ACHN (cell line): ENCODE measurements at regions not wholly inside any gene's neighbourhood (a gene's known extent, or its start where the extent isn't known, plus 50 kb on each side); places are given as distances from the start of the nearest gene placed in this dataset.
"Not testable (repeated sequence)": the region's sequence is repeated elsewhere in the genome, so short reads cannot be mapped to it uniquely, and the experiment has no call there.

Experiments used
- DNase-seq: peaks from one replicate; pipeline ENCODE4 v3.0.0-alpha.2; 2015
- in situ Hi-C: cut with HindIII; loops from 2 replicates; pipeline ENCODE4 v1.10.0; 2017; ENCODE audit warnings: low sequenced_read_pairs, low pct_ligation_motif_present, low pct_unique_long_range_greater_than_20kb

DNA sequence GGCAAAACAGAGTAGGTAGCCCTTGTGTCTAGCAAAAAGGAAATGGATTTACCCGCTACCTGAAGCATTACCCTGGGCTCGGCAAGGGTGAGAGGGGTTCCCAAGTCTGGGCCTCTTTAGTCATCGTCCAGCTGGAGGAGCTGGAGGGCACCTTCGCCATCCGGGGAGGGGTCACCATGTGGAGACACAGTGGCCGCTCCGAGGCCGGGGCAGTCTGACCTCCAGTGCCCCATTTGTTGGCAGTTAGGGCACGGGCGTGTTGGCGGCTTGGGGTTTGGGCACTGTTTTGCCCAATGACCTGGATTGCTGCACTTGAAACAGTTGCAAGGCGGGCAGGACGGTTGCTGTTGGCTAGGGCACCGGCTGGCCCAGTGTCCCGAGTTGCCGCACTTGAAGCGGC is 581.8 kb downstream of the SUCLG1 start:
- in situ Hi-C loops, DNase-seq: not testable (repeated sequence)

DNA sequence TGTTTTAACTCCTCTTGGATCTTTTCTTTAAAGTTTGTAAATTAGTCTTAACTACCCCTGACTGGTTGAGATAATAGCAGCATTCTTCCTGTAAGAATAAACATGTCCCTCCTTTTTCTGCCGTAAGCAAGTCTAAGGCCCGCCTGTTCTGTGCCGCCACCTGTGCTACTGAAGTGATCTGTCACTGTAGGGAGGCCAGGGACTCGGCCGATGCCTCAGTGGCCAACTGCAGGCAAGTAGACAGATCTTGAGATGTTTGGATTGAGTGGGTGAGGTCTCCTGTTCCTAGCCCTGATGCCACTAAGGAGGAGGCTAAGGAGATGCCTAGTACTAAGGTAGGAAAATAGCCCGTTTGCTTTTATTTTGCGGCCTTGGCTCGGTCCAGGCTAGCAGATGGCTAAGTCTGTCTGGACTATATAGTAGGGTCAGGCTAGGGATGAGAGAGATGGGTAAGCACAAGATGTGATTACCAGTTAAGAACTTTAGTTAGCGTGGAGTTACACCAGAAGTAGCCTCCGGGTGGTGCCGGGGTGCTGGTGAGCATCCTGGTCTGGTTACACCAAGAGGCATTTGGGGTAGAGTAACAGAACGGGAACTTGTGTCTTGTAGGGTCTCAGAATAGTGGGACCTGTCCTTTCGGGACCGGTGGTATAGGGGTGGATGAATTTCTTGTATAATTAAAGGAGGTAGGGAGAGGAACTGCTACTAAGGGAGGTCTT is 584.2 kb downstream of the SUCLG1 start:
- DNase-seq: no peak
- in situ Hi-C loops: no loop called here

GRCh38 chr2:83874066-83874465 is 585.0 kb downstream of the SUCLG1 start:
- no peak for DNase-seq
- in situ Hi-C loops: no loop called here

DNA sequence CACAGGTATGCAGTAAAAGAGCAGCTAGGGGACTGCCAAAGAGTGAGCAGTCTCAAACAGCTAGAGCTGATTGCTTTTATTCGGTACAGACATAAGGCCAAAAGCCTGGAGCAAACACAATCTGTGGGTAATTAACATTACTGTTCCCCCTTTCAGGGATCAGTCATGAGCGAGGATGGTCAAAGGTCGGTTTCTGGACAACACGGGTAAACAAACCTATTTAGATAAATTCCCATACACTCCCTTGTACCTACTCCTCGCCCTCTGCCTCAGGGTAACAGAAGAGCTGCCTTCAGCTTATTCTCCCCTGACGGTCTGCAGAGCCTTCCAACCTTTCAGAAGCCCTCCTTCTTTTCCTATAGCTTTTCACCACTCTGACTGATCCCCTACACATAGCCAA is 586.0 kb downstream of the SUCLG1 start:
- in situ Hi-C loops: no loop called here
- no peak for DNase-seq

- DNase-seq: no peak
- in situ Hi-C loops: no loop called here
Observed at GRCh38 chr2:83866211-83866610, 592.9 kb downstream of the SUCLG1 start.

- in situ Hi-C loops: no loop called here
- DNase-seq: no peak
Observed at GRCh38 chr2:83862600-83862999, 596.5 kb downstream of the SUCLG1 start.

DNA sequence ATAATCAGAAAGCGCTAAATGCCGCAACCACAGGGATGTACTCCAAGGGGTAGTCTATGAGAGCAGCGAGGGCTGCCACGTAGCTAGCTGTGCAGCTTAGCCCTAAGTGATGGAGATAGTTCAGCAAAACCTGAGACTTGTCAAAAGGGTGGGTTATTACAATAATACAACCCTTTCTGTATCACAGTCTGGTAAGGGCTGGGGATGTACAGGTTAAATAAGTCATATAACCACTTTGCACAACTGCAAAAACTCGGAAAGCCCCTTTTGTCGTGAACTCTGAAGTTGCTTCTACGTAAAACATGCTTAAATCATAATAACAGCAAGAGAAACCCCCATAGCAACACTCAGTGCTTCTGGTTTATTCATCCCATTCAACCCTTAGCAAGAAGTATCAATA is 598.8 kb downstream of the SUCLG1 start:
- in situ Hi-C loops: no loop called here
- no peak for DNase-seq

- no peak for DNase-seq
- in situ Hi-C loops: no loop called here
Observed at GRCh38 chr2:83859553-83859952, 599.5 kb downstream of the SUCLG1 start.

DNA sequence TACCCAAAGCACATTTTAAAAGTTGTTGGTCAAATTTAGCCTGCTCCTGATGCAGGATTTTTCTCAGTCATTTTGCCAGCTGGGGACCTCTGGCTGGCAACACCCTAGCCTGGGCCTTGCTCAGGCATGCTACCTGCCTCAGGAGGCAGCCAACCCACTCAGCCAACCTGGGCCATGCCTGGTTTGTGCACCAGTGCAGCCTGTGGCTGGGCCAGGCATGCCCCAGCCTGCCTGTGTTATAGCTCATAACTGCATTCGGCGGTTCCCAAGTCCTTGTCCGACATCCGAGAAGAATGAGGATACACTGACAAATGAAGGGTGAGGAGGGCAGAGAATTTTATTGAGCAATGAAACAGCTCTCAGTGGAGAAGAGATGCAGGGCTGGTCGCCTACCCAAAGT is 608.0 kb downstream of the SUCLG1 start:
- in situ Hi-C loops: no loop called here
- DNase-seq: no peak

GRCh38 chr2:83850071-83850725 is 608.9 kb downstream of the SUCLG1 start:
- in situ Hi-C loops: no loop called here
- DNase-seq: no peak

- no peak for DNase-seq
- in situ Hi-C loops: no loop called here
Observed at GRCh38 chr2:83844490-83844889, 614.6 kb downstream of the SUCLG1 start.

- DNase-seq: no peak
- in situ Hi-C loops: no loop called here
Observed at GRCh38 chr2:83842421-83842820, 616.7 kb downstream of the SUCLG1 start.

DNA sequence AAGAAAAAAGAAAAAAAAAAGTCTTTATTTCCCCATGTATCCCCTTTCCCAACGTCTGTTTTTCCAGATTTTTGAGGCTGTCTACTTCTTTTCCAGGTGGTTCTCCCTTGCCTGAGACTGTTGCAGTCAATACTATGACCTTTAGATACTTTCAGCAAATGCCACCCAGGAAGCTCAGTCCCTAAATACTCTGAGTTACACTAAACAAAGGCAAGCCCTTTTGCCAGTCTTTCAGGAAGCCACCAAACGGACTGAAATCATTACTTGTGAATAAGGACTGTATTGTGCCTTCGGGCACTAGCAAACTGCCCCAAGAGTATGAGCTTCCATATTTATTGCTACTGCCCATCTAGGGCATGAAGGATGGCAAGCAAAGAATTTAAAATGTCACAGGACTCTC is 621.3 kb downstream of the SUCLG1 start:
- DNase-seq: no peak
- in situ Hi-C loops: no loop called here

DNA sequence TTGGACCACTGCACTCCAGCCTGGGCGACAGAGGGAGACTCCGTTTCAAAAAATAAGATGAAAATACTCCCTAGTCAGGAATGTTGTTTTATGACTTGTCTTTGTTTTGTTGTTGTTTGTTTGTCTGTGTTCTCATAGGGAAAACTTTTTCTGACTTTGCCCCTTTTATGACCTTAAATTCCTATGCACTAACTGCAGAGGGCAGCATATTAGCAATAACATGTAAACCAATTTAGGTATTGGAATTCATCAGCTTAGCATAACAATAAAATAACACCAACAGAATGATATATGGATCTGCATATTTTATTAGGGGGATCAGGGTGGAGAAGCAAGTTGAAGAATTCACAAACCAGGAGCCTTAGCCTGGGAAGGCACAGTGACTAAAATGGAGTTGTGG is 631.5 kb downstream of the SUCLG1 start:
- in situ Hi-C loops: no loop called here
- no peak for DNase-seq

GRCh38 chr2:83826577-83826976 is 632.5 kb downstream of the SUCLG1 start:
- in situ Hi-C loops: no loop called here
- DNase-seq: no peak

- DNase-seq: no peak
- in situ Hi-C loops: no loop called here
Observed at GRCh38 chr2:83823229-83823628, 635.9 kb downstream of the SUCLG1 start.

GRCh38 chr2:83817511-83817910 is 641.6 kb downstream of the SUCLG1 start:
- in situ Hi-C loops: no loop called here
- DNase-seq: peak; percentile 21

- DNase-seq: no peak
- in situ Hi-C loops: no loop called here
Observed at GRCh38 chr2:83808878-83809277, 650.2 kb downstream of the SUCLG1 start.

DNA sequence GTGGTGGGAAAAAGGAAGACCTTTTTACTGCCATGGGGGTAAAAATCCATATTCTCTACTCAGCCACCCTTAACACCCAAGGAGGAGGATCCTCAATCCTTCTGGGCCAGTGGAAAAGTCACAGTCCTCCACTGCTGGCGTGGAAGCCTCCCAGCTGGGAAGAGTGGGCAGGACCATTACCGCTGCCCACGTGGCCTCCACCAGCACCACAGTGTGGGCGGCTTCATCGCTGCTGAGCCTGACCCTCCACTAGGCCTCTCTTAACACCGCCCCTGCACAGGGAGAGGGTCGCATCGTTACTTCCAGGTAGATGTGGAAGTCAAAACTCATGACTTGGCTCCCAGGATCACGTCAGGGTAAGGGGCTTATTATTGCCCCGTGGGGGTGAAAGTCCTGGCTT is 656.5 kb downstream of the SUCLG1 start:
- no peak for DNase-seq
- in situ Hi-C loops: no loop called here

- DNase-seq: no peak
- in situ Hi-C loops: no loop called here
Observed at GRCh38 chr2:83795777-83796176, 663.3 kb downstream of the SUCLG1 start.
